Ishikawa (cell line): ENCODE measurements at regions not wholly inside any gene's neighbourhood (a gene's known extent, or its start where the extent isn't known, plus 50 kb on each side); places are given as distances from the start of the nearest gene placed in this dataset.

Source experiments
- CEBPB ChIP-seq: IDR thresholded peaks from 2 replicates; pipeline ENCODE4 v1.6.1; 2012
- CREB1 ChIP-seq: IDR thresholded peaks from 2 replicates; pipeline ENCODE4 v1.6.1; 2012; ENCODE audit warnings: low read depth
- EGR1 ChIP-seq: IDR thresholded peaks from 2 replicates; pipeline ENCODE4 v1.6.1; 2012
- EP300 ChIP-seq: IDR thresholded peaks from 2 replicates; pipeline ENCODE4 v1.6.1; 2012; ENCODE audit warnings: borderline replicate concordance
- FOXM1 ChIP-seq: IDR thresholded peaks from 2 replicates; pipeline ENCODE4 v1.6.1; 2012; ENCODE audit warnings: low read depth, borderline replicate concordance
- MAX ChIP-seq: IDR thresholded peaks from 2 replicates; pipeline ENCODE4 v1.6.1; 2012
- NFIC ChIP-seq: IDR thresholded peaks from 2 replicates; pipeline ENCODE4 v1.6.1; 2012
- RAD21 ChIP-seq: IDR thresholded peaks from 2 replicates; pipeline ENCODE4 v1.6.1; 2012; ENCODE audit warnings: low read depth
- TAF1 ChIP-seq: IDR thresholded peaks from 2 replicates; pipeline ENCODE4 v1.6.1; 2012; ENCODE audit warnings: low read depth, mild to moderate bottlenecking
- TCF12 ChIP-seq: IDR thresholded peaks from 2 replicates; pipeline ENCODE4 v1.6.1; 2012; ENCODE audit warnings: low read depth
- TEAD4 ChIP-seq: IDR thresholded peaks from 2 replicates; pipeline ENCODE4 v1.6.1; 2012
- YY1 ChIP-seq: IDR thresholded peaks from 2 replicates; pipeline ENCODE4 v1.6.1; 2012; ENCODE audit warnings: low read depth
- ZBTB7A ChIP-seq: IDR thresholded peaks from 2 replicates; pipeline ENCODE4 v1.6.1; 2012; ENCODE audit warnings: low read depth
- TF ChIP-seq, protein P1 (sequence below): IDR thresholded peaks from 2 replicates; pipeline ENCODE4 v1.6.1; 2012
- TF ChIP-seq, protein P2 (sequence below): IDR thresholded peaks from 2 replicates; pipeline ENCODE4 v1.6.1; 2012; ENCODE audit warnings: low read depth, mild to moderate bottlenecking

GRCh38 chr18:7321831-7322230 lies 90.9 kb downstream of the LRRC30 start:
- TF ChIP-seq, protein P1, sequence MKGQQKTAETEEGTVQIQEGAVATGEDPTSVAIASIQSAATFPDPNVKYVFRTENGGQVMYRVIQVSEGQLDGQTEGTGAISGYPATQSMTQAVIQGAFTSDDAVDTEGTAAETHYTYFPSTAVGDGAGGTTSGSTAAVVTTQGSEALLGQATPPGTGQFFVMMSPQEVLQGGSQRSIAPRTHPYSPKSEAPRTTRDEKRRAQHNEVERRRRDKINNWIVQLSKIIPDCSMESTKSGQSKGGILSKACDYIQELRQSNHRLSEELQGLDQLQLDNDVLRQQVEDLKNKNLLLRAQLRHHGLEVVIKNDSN: no peak
- TF ChIP-seq YY1 (no peak), NFIC (no peak), TCF12 (no peak), EGR1 (no peak), FOXM1 (no peak), MAX (no peak), CREB1 (no peak), CEBPB (no peak), TEAD4 (no peak), ZBTB7A (no peak), RAD21 (no peak), TAF1 (no peak)
- TF ChIP-seq, protein P2, sequence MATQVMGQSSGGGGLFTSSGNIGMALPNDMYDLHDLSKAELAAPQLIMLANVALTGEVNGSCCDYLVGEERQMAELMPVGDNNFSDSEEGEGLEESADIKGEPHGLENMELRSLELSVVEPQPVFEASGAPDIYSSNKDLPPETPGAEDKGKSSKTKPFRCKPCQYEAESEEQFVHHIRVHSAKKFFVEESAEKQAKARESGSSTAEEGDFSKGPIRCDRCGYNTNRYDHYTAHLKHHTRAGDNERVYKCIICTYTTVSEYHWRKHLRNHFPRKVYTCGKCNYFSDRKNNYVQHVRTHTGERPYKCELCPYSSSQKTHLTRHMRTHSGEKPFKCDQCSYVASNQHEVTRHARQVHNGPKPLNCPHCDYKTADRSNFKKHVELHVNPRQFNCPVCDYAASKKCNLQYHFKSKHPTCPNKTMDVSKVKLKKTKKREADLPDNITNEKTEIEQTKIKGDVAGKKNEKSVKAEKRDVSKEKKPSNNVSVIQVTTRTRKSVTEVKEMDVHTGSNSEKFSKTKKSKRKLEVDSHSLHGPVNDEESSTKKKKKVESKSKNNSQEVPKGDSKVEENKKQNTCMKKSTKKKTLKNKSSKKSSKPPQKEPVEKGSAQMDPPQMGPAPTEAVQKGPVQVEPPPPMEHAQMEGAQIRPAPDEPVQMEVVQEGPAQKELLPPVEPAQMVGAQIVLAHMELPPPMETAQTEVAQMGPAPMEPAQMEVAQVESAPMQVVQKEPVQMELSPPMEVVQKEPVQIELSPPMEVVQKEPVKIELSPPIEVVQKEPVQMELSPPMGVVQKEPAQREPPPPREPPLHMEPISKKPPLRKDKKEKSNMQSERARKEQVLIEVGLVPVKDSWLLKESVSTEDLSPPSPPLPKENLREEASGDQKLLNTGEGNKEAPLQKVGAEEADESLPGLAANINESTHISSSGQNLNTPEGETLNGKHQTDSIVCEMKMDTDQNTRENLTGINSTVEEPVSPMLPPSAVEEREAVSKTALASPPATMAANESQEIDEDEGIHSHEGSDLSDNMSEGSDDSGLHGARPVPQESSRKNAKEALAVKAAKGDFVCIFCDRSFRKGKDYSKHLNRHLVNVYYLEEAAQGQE: no peak

DNA sequence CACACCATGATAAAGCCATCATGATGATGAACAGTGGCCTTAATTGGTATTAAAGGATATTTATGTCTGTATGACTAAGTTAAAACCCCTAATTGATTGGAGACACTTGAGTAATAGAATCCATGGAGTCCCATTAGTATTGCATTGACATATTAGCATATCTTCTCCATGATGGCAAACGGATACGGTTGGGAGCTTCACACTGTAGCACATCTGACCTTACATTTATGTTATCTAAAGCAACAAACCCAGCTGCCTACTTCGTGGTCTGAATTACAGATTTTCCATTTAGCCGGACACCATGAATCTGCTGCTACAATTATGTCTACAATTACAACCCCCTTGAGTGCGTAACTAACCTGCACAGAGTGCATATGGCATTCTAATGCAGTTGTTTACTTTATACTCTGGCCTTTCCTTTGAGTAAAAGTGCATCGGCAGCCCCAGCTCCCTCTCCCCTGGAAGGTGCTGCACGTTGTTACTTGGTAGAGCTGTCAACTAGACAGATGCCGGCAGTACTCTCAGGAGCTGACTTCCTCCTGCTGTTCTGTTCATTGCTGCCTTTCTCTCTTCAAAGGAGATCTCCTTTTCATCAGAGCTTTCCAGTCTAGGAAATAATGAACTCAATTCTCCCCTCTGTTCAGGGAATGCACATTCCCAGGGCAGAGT lies 92.1 kb downstream of the LRRC30 start:
- TF ChIP-seq TAF1: no peak
- no peak for TF ChIP-seq TEAD4
- no peak for TF ChIP-seq CEBPB
- TF ChIP-seq ZBTB7A: no peak
- TF ChIP-seq YY1: no peak

GRCh38 chr18:7325126-7325430 lies 94.2 kb downstream of the LRRC30 start:
- no peak for TF ChIP-seq TCF12
- no peak for TF ChIP-seq RAD21
- no peak for TF ChIP-seq TAF1
- no peak for TF ChIP-seq ZBTB7A
- TF ChIP-seq CREB1: no peak
- no peak for TF ChIP-seq FOXM1
- TF ChIP-seq, protein P2: no peak
- TF ChIP-seq NFIC: no peak
- TF ChIP-seq MAX: no peak
- no peak for TF ChIP-seq EP300
- TF ChIP-seq TEAD4: no peak
- TF ChIP-seq CEBPB: no peak
- TF ChIP-seq, protein P1: no peak
- TF ChIP-seq EGR1: no peak
- TF ChIP-seq YY1: no peak

DNA sequence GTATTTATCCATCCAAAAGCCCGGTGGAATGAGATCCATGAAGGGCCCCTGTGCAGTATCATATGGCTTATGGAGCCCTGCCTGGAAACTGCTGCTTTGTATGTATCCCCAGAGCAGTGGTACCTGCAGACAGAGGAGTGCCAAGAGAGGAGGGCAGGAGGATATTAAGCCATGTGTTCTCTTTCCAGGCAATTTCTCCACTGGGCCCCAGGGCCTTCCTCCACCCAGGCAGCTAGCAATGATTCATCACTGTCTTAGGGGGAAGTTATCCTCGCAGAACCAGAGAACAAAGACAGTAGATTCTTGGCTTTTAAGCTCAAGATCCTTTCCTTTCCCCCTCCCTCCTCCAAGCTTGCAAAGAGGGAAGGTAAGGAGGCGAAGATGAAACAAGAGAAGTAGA lies 98.1 kb downstream of the LRRC30 start:
- TF ChIP-seq EP300 (no peak), TEAD4 (no peak), YY1 (no peak), EGR1 (no peak), FOXM1 (no peak), NFIC (no peak), RAD21 (no peak), MAX (no peak), TAF1 (no peak), ZBTB7A (no peak), CEBPB (no peak), TCF12 (no peak)
- TF ChIP-seq, protein P2: no peak

GRCh38 chr18:7332452-7332851 lies 101.6 kb downstream of the LRRC30 start:
- TF ChIP-seq MAX: no peak
- no peak for TF ChIP-seq FOXM1
- TF ChIP-seq EP300: no peak
- no peak for TF ChIP-seq TCF12
- TF ChIP-seq CEBPB: no peak
- TF ChIP-seq TAF1: no peak
- no peak for TF ChIP-seq YY1
- TF ChIP-seq TEAD4: no peak
- TF ChIP-seq, protein P2: no peak
- no peak for TF ChIP-seq EGR1
- no peak for TF ChIP-seq CREB1
- no peak for TF ChIP-seq RAD21
- TF ChIP-seq NFIC: no peak
- no peak for TF ChIP-seq ZBTB7A
- TF ChIP-seq, protein P1: no peak
